Stimulated activated effector memory CD8-positive, alpha-beta T cell treated with anti-CD3 and anti-CD28 coated beads, Interleukin-12 subunit alpha, Interleukin-12 subunit beta, amount 100 ng/mL, for 72 hours (primary cell): ENCODE measurements at regions not wholly inside any gene's neighbourhood (a gene's known extent, or its start where the extent isn't known, plus 50 kb on each side); places are given as distances from the start of the nearest gene placed in this dataset.

Source experiments
- ATAC-seq: fragments of 150-1000 bp; cut with Tn5 transposase; 2 replicates; pipeline ENCODE4 v1.10.0; 2021
- DNase-seq, 2 donors: peaks; one replicate each; pipeline ENCODE4 v3.0.0; 2021 to 2022; ENCODE audit warnings: low spot score in 2 of 2
- H3K27ac Mint-ChIP-seq: one replicate; pipeline ENCODE4 v1.8.0; 2022; ENCODE audit warnings: mild to moderate bottlenecking, mixed read lengths
- H3K36me3 Mint-ChIP-seq: one replicate; pipeline ENCODE4 v1.8.0; 2022; ENCODE audit warnings: mild to moderate bottlenecking, mixed read lengths
- H3K4me1 Mint-ChIP-seq: one replicate; pipeline ENCODE4 v1.8.0; 2022; ENCODE audit warnings: mixed read lengths
- H3K4me3 Mint-ChIP-seq: one replicate; pipeline ENCODE4 v1.8.0; 2022; ENCODE audit warnings: mild to moderate bottlenecking, mixed read lengths
- H3K9me3 Mint-ChIP-seq: one replicate; pipeline ENCODE4 v1.8.0; 2022; ENCODE audit warnings: mixed read lengths

DNA sequence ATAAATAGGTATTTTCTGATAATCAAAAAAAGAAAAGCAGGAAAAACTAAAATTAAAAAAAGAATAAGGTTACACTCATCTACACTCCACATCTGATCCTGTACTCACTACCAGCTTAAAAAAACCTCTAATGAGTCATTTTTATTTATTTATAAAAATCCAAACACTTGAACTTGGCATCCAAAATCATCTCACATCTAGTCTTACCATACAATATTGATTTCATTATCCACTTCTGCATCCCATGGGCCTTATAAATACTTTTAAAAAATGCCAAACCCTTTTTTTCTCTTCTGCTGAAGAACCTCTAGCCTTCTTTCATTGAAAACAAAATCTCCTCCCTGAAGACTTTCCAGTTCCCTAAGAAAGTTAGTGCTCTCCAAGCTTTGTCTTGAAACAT, 109.7 kb downstream of the TMTC3 start:
- Mint-ChIP-seq H3K27ac (no peak overlapping the region), H3K9me3 (no peaks in the 10 kb centered on the region), H3K4me3 (no peak overlapping the region), H3K36me3 (no peaks in the 10 kb centered on the region), H3K4me1 (no peaks in the 10 kb centered on the region)
- no peak for DNase-seq
- no peak for ATAC-seq

DNA sequence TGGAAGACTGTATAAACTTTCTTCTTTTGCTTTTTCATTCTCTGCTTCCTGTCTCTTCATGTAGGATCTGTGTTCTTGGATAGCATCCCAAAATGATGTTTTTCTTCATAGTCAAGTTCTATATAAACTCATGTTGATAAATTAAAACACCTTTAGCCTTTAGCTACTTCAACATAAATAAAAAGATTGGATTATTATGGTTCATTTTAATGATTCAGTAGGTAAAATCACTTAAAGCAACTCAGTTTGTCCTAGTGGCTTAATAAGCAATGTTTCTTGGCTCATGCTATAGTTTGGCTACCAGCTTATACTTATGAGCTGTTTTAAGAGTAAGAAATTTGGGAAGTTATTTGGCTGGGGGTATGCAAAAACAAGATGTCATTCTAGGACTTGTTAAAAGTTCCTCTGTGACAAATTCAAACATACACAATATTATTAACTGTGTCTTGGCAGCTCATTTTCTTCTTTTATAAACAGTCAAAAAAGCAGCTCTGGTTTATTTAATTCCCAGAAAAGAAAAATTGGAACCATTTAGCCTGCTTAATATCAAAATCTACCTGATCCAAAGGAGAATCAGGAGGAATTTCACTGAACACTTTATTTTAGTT, 111.4 kb downstream of the TMTC3 start:
- no peaks in the 10 kb centered on the region for H3K4me1 Mint-ChIP-seq
- no peak overlapping the region for H3K27ac Mint-ChIP-seq
- H3K4me3 Mint-ChIP-seq, result no peak overlapping the region
- H3K36me3 Mint-ChIP-seq, result no peaks in the 10 kb centered on the region
- no peak for ATAC-seq
- no peaks in the 10 kb centered on the region for H3K9me3 Mint-ChIP-seq
- DNase-seq, result no peak

- H3K4me1 Mint-ChIP-seq, result no peaks in the 10 kb centered on the region
- H3K36me3 Mint-ChIP-seq, result no peaks in the 10 kb centered on the region
These were observed 113.1 kb downstream of the TMTC3 start for GRCh38 chr12:88255224-88255623.

GRCh38 chr12:88255847-88256246, 113.7 kb downstream of the TMTC3 start:
- H3K36me3 Mint-ChIP-seq, result no peaks in the 10 kb centered on the region
- no peaks in the 10 kb centered on the region for H3K4me1 Mint-ChIP-seq
- ATAC-seq (no peak), DNase-seq (no peak)
- no peak overlapping the region for H3K27ac Mint-ChIP-seq
- no peaks in the 10 kb centered on the region for H3K9me3 Mint-ChIP-seq
- no peak overlapping the region for H3K4me3 Mint-ChIP-seq

More at GRCh38 chr12:88255224-88255623, 113.1 kb downstream of the TMTC3 start:
- Mint-ChIP-seq H3K4me3 (no peak overlapping the region), H3K27ac (no peak overlapping the region), H3K9me3 (no peaks in the 10 kb centered on the region)
- DNase-seq (no peak), ATAC-seq (no peak)

- Mint-ChIP-seq H3K36me3 (no peaks in the 10 kb centered on the region), H3K4me1 (no peaks in the 10 kb centered on the region), H3K27ac (no peak overlapping the region), H3K4me3 (no peak overlapping the region), H3K9me3 (no peaks in the 10 kb centered on the region)
- no peak for DNase-seq
- ATAC-seq, result no peak
These were observed 116.3 kb downstream of the TMTC3 start for GRCh38 chr12:88258396-88258795.

- DNase-seq (no peak), ATAC-seq (no peak)
- Mint-ChIP-seq H3K36me3 (no peaks in the 10 kb centered on the region), H3K4me1 (no peaks in the 10 kb centered on the region), H3K9me3 (no peaks in the 10 kb centered on the region), H3K27ac (no peak overlapping the region), H3K4me3 (no peak overlapping the region)
These were observed 124.8 kb downstream of the TMTC3 start for GRCh38 chr12:88266806-88267360.

- Mint-ChIP-seq H3K36me3 (no peaks in the 10 kb centered on the region), H3K4me1 (no peaks in the 10 kb centered on the region), H3K27ac (no peak overlapping the region), H3K9me3 (no peaks in the 10 kb centered on the region), H3K4me3 (no peak overlapping the region)
- no peak for ATAC-seq
- DNase-seq, result no peak
These were observed 125.5 kb downstream of the TMTC3 start for GRCh38 chr12:88267630-88268029.

GRCh38 chr12:88272456-88272855, 130.3 kb downstream of the TMTC3 start:
- Mint-ChIP-seq H3K27ac (no peak overlapping the region), H3K4me1 (no peaks in the 10 kb centered on the region)
- no peak for ATAC-seq

DNA sequence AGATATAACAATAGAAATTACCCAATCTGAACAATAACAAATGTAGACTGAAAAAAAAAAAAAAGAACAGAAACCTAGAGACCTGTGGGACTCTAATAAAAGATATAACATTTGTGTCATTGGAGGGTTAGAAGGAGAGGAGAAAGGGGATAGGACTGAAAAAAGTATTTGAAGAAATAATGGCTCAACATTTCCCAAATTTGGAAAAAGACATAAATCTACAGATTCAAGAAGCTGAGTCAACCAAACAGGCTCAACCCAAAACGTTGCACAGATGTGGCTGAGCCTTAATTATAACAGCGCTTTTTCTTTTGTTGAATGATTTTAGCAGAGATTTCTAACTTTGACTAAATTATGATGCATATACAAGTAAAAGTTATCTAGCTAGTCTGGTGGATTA, 131.3 kb downstream of the TMTC3 start:
- no peak for DNase-seq
- Mint-ChIP-seq H3K4me3 (no peak overlapping the region), H3K27ac (no peak overlapping the region), H3K9me3 (peaks cover under 1% of the 10 kb centered on the region), H3K4me1 (no peaks in the 10 kb centered on the region), H3K36me3 (no peaks in the 10 kb centered on the region)
- no peak for ATAC-seq

More at GRCh38 chr12:88272456-88272855, 130.3 kb downstream of the TMTC3 start:
- Mint-ChIP-seq H3K9me3 (no peaks in the 10 kb centered on the region), H3K4me3 (no peak overlapping the region), H3K36me3 (no peaks in the 10 kb centered on the region)
- no peak for DNase-seq

GRCh38 chr12:88273875-88274274, 131.8 kb downstream of the TMTC3 start:
- H3K27ac Mint-ChIP-seq, result no peak overlapping the region
- no peaks in the 10 kb centered on the region for H3K36me3 Mint-ChIP-seq
- H3K9me3 Mint-ChIP-seq, result peaks cover 3% of the 10 kb centered on the region
- no peak for DNase-seq
- H3K4me3 Mint-ChIP-seq, result no peak overlapping the region
- no peak for ATAC-seq
- H3K4me1 Mint-ChIP-seq, result no peaks in the 10 kb centered on the region

DNA sequence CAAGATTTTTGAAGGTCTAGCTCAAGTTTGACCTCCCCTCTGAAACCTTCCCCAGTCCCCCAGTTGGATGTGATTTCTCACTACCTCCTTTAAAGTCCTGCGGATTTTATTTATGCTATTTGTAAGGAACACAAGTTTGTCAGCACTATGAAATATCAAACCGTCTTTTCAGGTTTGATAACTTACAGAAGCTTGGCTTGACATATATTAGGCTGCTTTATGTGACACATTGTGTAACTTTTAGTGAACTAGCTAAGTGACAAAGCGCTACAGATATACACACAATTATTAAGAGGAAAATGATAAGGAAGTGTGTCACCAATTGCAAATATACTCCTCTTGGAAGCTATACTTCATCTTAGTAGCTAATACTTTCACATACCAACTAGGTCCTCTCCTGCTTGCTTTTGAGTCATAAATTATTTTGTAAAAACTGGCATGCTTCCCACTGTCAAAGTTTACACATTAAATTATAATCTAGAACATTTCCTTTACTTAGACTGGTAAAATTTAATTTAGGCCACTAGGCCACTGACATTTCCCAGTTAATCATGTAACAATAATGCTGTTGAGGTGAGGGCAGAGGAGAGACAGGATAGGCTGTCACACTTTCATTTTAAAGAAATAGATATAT, 149.5 kb downstream of the TMTC3 start:
- peaks cover 2% of the 10 kb centered on the region for H3K9me3 Mint-ChIP-seq
- DNase-seq, result no peak
- H3K27ac Mint-ChIP-seq, result no peak overlapping the region
- H3K4me1 Mint-ChIP-seq, result no peaks in the 10 kb centered on the region
- no peaks in the 10 kb centered on the region for H3K36me3 Mint-ChIP-seq
- ATAC-seq, result no peak
- H3K4me3 Mint-ChIP-seq, result no peak overlapping the region

- DNase-seq, result no peak
- ATAC-seq, result no peak
- Mint-ChIP-seq H3K4me1 (peaks cover 9% of the 10 kb centered on the region), H3K36me3 (no peaks in the 10 kb centered on the region), H3K4me3 (peak overlapping the region; percentile 6), H3K27ac (peak overlapping the region; percentile 50), H3K9me3 (peaks cover 2% of the 10 kb centered on the region)
These were observed 156.0 kb downstream of the TMTC3 start for GRCh38 chr12:88298014-88298682.

- peak; percentile 71 for ATAC-seq
- no peaks in the 10 kb centered on the region for H3K36me3 Mint-ChIP-seq
- H3K27ac Mint-ChIP-seq, result peak overlapping the region; percentile 50
These were observed 156.7 kb downstream of the TMTC3 start for GRCh38 chr12:88298761-88299242.

DNA sequence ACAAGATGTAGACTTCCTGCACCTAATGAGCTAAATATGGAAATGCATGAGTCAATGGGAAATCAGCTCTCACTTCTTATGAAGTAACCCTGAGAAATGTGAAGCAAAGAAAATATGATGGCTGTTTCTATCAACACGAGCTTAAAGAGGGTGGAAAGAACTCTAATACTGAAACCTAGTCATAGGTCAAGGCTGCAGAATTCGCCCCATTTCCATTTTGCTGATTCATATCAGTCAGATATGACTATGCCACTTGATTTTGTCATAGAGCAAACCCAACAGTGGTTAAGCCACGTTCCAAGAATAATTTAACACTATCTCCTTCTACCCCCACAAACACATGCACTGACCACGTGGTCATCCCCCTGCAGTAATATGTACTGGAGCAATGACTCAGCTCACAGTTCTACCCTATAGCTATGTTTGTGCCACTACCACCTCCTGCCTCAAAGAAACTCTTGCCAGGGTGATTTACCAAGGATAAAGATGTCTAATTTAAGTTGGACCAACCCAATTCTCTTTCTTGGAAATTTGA, 157.5 kb downstream of the TMTC3 start:
- H3K9me3 Mint-ChIP-seq, result peaks cover 2% of the 10 kb centered on the region
- peaks cover 9% of the 10 kb centered on the region for H3K4me1 Mint-ChIP-seq
- peak; percentile 97 for ATAC-seq
- peak; percentile 3 to 68 for DNase-seq
- H3K27ac Mint-ChIP-seq, result peak overlapping the region; percentile 50
- H3K4me3 Mint-ChIP-seq, result no peak overlapping the region
- no peaks in the 10 kb centered on the region for H3K36me3 Mint-ChIP-seq

More at GRCh38 chr12:88298761-88299242, 156.7 kb downstream of the TMTC3 start:
- H3K4me3 Mint-ChIP-seq, result peak overlapping the region; percentile 6
- DNase-seq, result peak in 1 of 2 donors; percentile 56
- peaks cover 9% of the 10 kb centered on the region for H3K4me1 Mint-ChIP-seq
- H3K9me3 Mint-ChIP-seq, result peaks cover 2% of the 10 kb centered on the region

GRCh38 chr12:88300931-88301330, 158.8 kb downstream of the TMTC3 start:
- ATAC-seq (no peak), DNase-seq (no peak)
- no peak overlapping the region for H3K27ac Mint-ChIP-seq
- peaks cover 9% of the 10 kb centered on the region for H3K4me1 Mint-ChIP-seq
- H3K4me3 Mint-ChIP-seq, result no peak overlapping the region
- peaks cover 2% of the 10 kb centered on the region for H3K9me3 Mint-ChIP-seq
- H3K36me3 Mint-ChIP-seq, result no peaks in the 10 kb centered on the region
